ENCODE measurements at regions not wholly inside any gene's neighbourhood (a gene's known extent, or its start where the extent isn't known, plus 50 kb on each side); places are given as distances from the start of the nearest gene placed in this dataset.
"Not testable (repeated sequence)": the region's sequence is repeated elsewhere in the genome, so short reads cannot be mapped to it uniquely, and the experiment has no call there.

DNA sequence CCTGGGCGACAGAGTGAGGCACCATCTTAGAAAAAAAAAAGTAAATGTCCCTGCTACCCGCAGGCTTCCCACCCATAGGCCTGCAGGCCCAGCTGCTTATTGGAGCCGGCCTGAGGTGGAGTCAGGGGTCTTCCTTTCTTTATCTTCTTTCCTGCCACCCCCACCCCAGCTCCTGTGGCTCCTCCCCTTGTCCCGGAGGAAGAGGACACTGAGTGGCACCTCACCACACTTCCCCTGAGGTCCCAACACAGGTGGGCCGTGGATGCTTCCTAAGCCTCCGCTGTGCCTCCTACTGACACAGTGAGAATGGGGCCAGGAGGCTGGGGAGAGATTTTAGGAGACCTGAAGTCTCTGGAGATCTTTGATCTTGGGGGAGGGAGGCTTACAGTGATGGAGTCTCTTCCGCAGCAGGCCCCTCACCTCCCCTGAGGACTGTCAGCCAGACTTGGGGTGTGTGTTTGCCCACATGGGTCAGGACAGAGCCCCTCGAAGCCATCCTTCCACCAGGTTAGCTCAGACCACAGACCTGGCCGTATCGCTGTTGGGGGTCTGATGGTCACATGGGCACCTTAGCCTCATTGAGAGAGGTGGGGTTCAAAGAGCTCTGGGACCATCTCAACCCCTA, 135.4 kb upstream of the IER5L start:
- DNase-seq (no peak), ATAC-seq (no peak)
- intact Hi-C loops (cut with DNase I): loop anchor here in 1 of 2 donors (10.0 kb wide), 1 partner anchor 49 kb away; no protein-coding TSS in a partner anchor

- no peak for ATAC-seq
- no peak for DNase-seq
- intact Hi-C loops (cut with DNase I): loop anchor here in 1 of 2 donors (10.0 kb wide), 1 partner anchor 48 kb away; no protein-coding TSS in a partner anchor
These were observed 134.4 kb upstream of the IER5L start for GRCh38 chr9:129312251-129313122.

- no peak for DNase-seq
- no peak for ATAC-seq
- intact Hi-C loops (cut with DNase I): loop anchor here in 1 of 2 donors (10.0 kb wide), 1 partner anchor 47 kb away; no protein-coding TSS in a partner anchor
These were observed 133.6 kb upstream of the IER5L start for GRCh38 chr9:129311643-129312042.

- intact Hi-C loops (cut with DNase I): loop anchor here in 1 of 2 donors (10.0 kb wide), 1 partner anchor 46 kb away; no protein-coding TSS in a partner anchor
- DNase-seq (no peak), ATAC-seq (no peak)
These were observed 132.7 kb upstream of the IER5L start for GRCh38 chr9:129310666-129311350.

DNA sequence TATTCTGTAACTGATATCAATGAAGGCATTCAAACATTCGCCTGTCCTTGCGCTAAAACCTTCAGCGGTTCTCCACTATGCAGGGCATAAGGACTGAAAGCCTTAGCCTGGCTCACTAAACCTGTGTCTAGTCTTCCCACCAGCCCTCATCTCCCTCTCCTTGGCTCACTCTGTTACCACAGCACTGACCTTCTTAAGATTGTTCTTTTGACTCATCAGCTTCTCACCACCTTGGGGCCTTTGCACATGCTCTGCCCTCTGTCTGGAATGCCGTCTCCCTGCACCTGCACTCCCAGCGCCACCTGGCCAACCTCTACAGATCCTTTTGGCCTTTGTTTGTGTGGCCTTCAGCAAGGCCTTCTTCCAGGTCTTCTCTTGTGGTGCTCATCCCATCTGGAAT, 131.8 kb upstream of the IER5L start:
- no peak for DNase-seq

GRCh38 chr9:129309041-129309430, 131.0 kb upstream of the IER5L start:
- ATAC-seq: no peak

More for the DNA sequence above, 131.8 kb upstream of the IER5L start:
- intact Hi-C loops (cut with DNase I): loop anchor here in 1 of 2 donors (10.0 kb wide), 1 partner anchor 45 kb away; no protein-coding TSS in a partner anchor
- ATAC-seq: no peak

DNA sequence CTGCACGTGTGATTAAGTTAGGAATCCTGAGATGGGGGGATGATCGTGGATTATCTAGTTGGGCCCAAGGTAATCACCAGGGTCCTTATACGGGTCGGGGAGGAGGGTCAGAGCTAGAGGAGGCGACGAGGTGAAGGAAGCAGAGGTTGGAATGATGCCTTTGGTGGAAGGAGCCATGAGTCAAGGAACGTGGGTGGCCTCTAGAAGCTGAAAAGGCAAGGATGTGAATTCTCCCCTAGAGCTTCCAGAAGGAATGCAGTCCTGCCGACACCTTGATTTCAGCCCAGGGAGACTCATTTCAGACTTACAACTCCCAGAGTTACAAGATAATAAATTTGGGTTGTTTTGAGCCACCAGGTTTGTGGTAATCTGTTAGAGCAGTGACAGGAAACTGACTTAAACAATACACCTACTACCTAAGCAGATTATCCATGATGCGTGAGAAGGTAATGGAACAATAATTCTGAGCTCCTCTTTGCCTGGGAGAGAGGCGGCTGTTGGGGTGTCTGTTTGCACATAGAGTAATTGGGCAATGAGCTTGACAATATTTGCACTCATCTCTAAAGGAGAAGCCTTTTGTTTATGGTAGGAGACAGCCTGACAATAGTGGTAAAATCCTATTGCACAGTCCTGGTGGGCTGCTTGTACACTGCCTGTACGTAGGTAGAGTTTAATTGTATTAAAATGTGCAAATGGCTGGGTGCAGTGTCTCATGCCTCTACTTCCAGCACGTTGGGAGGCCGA, 129.3 kb upstream of the IER5L start:
- ATAC-seq: no peak
- DNase-seq: no peak
- intact Hi-C loops (cut with DNase I): no loop called here

More at GRCh38 chr9:129309041-129309430, 131.0 kb upstream of the IER5L start:
- intact Hi-C loops (cut with DNase I): no loop called here
- DNase-seq: no peak

GRCh38 chr9:129306318-129306973, 128.4 kb upstream of the IER5L start:
- no peak for ATAC-seq
- no peak for DNase-seq
- intact Hi-C loops (cut with DNase I): no loop called here

DNA sequence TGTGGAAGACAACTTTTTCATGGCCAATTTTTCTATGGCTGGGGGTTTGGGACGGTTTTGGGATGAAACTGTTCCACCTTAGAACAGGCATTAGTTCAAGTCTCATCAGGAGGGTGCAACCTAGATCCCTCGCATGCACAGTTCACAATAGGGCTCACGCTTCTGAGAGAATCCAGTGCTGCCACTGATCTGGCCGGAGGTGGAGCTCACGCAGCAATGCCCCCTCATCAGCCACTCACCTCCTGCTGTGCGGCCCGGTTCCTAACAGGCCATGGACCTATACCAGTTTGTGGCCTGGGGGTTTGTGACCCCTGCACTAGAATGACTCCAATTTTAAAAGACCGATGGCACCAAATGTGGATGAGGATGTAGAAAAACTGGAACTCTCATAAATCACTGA, 127.2 kb upstream of the IER5L start:
- intact Hi-C loops (cut with DNase I): no loop called here
- ATAC-seq: no peak
- DNase-seq: no peak

GRCh38 chr9:129301941-129302340, 123.9 kb upstream of the IER5L start:
- DNase-seq (no peak), ATAC-seq (no peak)
- intact Hi-C loops (cut with DNase I): no loop called here

DNA sequence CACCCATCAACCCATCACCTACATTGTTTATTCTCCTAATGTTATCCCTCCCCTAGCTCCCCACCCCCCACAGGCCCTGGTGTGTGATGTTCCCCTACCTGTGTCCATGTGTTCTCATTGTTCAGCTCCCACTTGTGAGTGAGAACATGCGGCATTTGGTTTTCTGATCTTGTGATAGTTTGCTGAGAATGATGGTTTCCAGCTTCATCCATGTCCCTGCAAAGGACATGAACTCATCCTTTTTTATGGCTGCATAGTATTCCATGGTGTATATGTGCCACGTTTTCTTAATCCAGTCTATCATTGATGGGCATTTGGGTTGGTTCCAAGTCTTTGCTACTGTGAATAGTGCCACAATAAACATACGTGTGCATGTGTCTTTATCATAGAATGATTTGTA, 118.1 kb upstream of the IER5L start:
- intact Hi-C loops (cut with DNase I); DNase-seq; ATAC-seq: not testable (repeated sequence)

- ATAC-seq (peak in 1 of 2 donors; percentile 36), DNase-seq (no peak)
- intact Hi-C loops (cut with DNase I): no loop called here
These were observed 113.0 kb upstream of the IER5L start for GRCh38 chr9:129291041-129291501.

DNA sequence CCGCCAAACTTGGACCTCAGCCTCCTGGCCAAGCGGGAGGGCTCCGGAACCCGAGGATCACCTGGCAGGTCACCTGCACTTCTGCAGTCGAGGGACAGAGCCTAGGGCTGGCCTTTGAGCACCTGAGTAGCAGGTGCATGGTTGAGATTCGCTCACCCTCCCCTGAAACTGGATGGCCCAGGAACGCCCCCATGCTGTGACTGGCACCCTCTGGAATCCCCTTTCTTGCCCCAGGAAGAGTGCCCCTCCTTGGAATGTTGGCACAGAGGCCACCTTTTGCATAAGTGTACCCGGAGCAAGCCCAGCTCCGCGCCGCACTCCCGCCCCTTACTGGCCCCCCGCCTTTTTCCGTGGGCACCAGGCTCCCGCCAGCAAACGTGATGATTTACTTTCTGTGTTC, 112.5 kb upstream of the IER5L start:
- intact Hi-C loops (cut with DNase I): no loop called here
- no peak for DNase-seq
- ATAC-seq: no peak

GRCh38 chr9:129289883-129290282, 111.8 kb upstream of the IER5L start:
- ATAC-seq: no peak
- DNase-seq: no peak
- intact Hi-C loops (cut with DNase I): no loop called here

DNA sequence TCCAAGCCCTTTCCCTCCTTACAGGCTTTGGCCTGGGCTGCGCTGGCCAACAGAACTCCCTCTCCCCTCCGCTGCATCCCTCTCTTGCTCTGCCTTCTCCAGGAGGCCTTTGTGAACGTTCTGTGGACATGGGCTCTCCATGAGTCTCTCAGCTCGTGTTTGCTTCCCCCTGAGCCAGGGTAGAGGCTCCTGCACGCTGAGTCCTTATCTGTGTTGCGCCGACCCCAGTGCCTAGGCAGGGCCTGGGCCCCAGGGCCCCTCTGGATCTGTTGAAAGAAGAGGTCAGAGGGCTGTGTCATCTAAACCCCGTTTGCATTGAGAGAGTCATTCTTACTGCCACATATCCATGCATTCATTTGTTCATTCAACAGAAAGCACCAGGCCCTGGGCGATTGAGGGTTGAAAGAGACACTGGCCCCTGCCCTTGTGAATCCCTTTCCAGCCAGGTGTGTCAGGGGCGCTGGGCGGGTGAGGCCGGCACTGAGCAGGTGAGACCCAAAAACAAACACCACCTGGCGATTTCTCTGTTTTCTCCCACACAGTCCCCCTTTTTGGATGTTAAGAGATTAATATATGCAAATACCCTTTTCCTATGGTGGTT, 111.2 kb upstream of the IER5L start:
- ATAC-seq: no peak
- intact Hi-C loops (cut with DNase I): no loop called here
- DNase-seq: no peak

GRCh38 chr9:129287619-129288305, 109.7 kb upstream of the IER5L start:
- ATAC-seq (no peak), DNase-seq (no peak)
- intact Hi-C loops (cut with DNase I): no loop called here

DNA sequence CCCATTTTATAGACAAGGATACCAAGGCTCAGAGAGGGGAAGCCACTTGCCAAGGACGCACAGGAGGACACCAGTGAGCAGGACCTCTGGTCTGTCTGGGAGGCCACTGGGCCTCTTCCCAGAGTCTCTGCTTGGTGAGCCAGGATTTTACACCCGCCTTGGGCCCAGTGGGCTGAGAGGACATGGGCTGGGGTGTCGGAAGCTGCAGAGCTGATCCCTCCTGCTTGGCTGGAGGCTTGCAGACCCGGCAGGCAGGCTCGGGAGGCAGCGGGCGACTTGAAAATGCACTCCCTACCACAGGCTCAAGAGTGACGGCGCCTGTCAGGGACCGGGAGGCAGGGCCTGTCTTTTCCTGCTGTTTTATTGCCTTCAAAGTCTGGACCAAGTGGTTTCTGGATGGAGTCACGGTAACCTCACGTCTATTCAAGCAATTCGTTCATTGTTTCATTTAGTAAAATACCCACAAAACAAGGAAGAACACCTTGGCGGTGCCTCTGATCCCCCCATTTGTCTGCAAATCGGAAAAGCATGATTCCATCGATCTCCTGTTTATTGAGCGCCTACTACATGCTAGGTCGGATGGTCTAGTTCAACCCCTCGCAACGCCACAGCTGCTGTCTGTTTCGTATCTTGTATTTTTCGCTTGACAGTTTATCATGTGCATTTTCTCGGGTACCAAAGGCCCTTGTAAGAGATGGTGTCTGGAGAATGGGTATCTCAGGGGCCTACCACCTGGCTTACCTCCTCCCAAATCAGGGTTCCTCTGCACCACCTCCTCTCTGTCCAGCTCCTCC, 108.1 kb upstream of the IER5L start:
- intact Hi-C loops (cut with DNase I): no loop called here
- DNase-seq (no peak), ATAC-seq (no peak)

Measured in left cardiac atrium (tissue), 4 donors.